Peyer's patch (tissue), 4 donors: ENCODE measurements at regions not wholly inside any gene's neighbourhood (a gene's known extent, or its start where the extent isn't known, plus 50 kb on each side); places are given as distances from the start of the nearest gene placed in this dataset.

ENCODE experiments used
- DNase-seq, 3 donors: peaks; one replicate each; pipeline ENCODE4 v3.0.0-alpha.2; 2017 to 2019
- H3K27ac ChIP-seq, 4 donors: fragments of 200-600 bp; sonication (generic); one replicate each; pipeline ENCODE4 v1.5.1; 2016 to 2019
- H3K27me3 ChIP-seq, 2 donors: fragments of 200-600 bp; sonication (generic); one replicate each; pipeline ENCODE4 v1.5.1; 2019
- H3K36me3 ChIP-seq, 3 donors: fragments of 200-600 bp; sonication (generic); one replicate each; pipeline ENCODE4 v1.5.1; 2016 to 2019
- H3K4me1 ChIP-seq, 4 donors: fragments of 200-600 bp; sonication (generic); one replicate each; pipeline ENCODE4 v1.5.1; 2016 to 2019
- H3K4me3 ChIP-seq, 4 donors: fragments of 200-600 bp; sonication (generic); 1 replicate in 3 of 4; 2 replicates in 1 of 4; pipeline ENCODE4 v1.5.1; 2016 to 2019; ENCODE audit warnings: mild to moderate bottlenecking in 1 of 4
- H3K9me3 ChIP-seq, 4 donors: fragments of 200-600 bp; sonication (generic); one replicate each; pipeline ENCODE4 v1.5.1; 2016 to 2019; ENCODE audit warnings: mild to moderate bottlenecking in 1 of 4
- CTCF ChIP-seq, 6 experiments: fragments of 450-650 bp in 4 of 6; fragments of 200-600 bp in 2 of 6; sonication (generic) in 1 of 6; IDR thresholded peaks; one replicate each; pipeline ENCODE4 v1.5.1; 2017 to 2019; ENCODE audit warnings: antibody characterized with exemption in 6 of 6, mild to moderate bottlenecking in 3 of 6, moderate library complexity in 1 of 6
- POLR2A ChIP-seq, 2 donors: fragments of 450-650 bp; IDR thresholded peaks; one replicate each; pipeline ENCODE4 v1.5.1; 2017; ENCODE audit warnings: antibody characterized with exemption in 2 of 2, mild to moderate bottlenecking in 2 of 2, moderate library complexity in 2 of 2

GRCh38 chr13:30147015-30147414, 160.3 kb downstream of the KATNAL1 start:
- Histone ChIP-seq H3K27me3 (no peaks in the 10 kb centered on the region), H3K9me3 (no peaks in the 10 kb centered on the region), H3K27ac (peak overlapping the region in 2 of 4 donors; percentile 61 to 65), H3K4me3 (no peak overlapping the region), H3K4me1 (peaks cover 0 to 6% (median 0%) of the 10 kb centered on the region in 4 donors), H3K36me3 (no peaks in the 10 kb centered on the region)
- TF ChIP-seq CTCF (IDR thresholded peaks at IDR 0.05) (no peak), POLR2A (IDR thresholded peaks at IDR 0.05) (no peak)
- peak in 1 of 3 donors; percentile 8 for DNase-seq

GRCh38 chr13:30145709-30146367, 161.5 kb downstream of the KATNAL1 start:
- Histone ChIP-seq H3K4me3 (no peak overlapping the region), H3K36me3 (no peaks in the 10 kb centered on the region), H3K4me1 (peaks cover 0 to 6% (median 0%) of the 10 kb centered on the region in 4 donors), H3K9me3 (no peaks in the 10 kb centered on the region), H3K27me3 (no peaks in the 10 kb centered on the region), H3K27ac (no peak overlapping the region)
- DNase-seq, result no peak
- TF ChIP-seq CTCF (IDR thresholded peaks at IDR 0.05) (no peak), POLR2A (IDR thresholded peaks at IDR 0.05) (no peak)

GRCh38 chr13:30143666-30144400, 163.5 kb downstream of the KATNAL1 start:
- H3K36me3 ChIP-seq, result no peaks in the 10 kb centered on the region
- no peak for DNase-seq
- H3K27ac ChIP-seq, result no peak overlapping the region
- TF ChIP-seq POLR2A (IDR thresholded peaks at IDR 0.05) (no peak), CTCF (IDR thresholded peaks at IDR 0.05) (no peak)
- peaks cover 0 to 5% (median 0%) of the 10 kb centered on the region in 4 donors for H3K4me1 ChIP-seq
- no peaks in the 10 kb centered on the region for H3K9me3 ChIP-seq
- no peaks in the 10 kb centered on the region for H3K27me3 ChIP-seq
- no peak overlapping the region for H3K4me3 ChIP-seq

GRCh38 chr13:30142486-30143211, 164.7 kb downstream of the KATNAL1 start:
- DNase-seq, result no peak
- Histone ChIP-seq H3K4me3 (no peak overlapping the region), H3K36me3 (no peaks in the 10 kb centered on the region), H3K4me1 (no peaks in the 10 kb centered on the region), H3K27me3 (no peaks in the 10 kb centered on the region), H3K9me3 (no peaks in the 10 kb centered on the region), H3K27ac (peak overlapping the region in 2 of 4 donors; percentile 42 to 46)
- TF ChIP-seq POLR2A (IDR thresholded peaks at IDR 0.05) (no peak), CTCF (IDR thresholded peaks at IDR 0.05) (no peak)

GRCh38 chr13:30141775-30142485, 165.4 kb downstream of the KATNAL1 start:
- no peak for DNase-seq
- H3K27me3 ChIP-seq, result no peaks in the 10 kb centered on the region
- no peaks in the 10 kb centered on the region for H3K9me3 ChIP-seq
- H3K4me1 ChIP-seq, result no peaks in the 10 kb centered on the region
- no peak overlapping the region for H3K27ac ChIP-seq
- TF ChIP-seq CTCF (IDR thresholded peaks at IDR 0.05), result no peak
- TF ChIP-seq POLR2A (IDR thresholded peaks at IDR 0.05), result no peak
- no peak overlapping the region for H3K4me3 ChIP-seq
- H3K36me3 ChIP-seq, result no peaks in the 10 kb centered on the region
